ENCODE measurements at regions not wholly inside any gene's neighbourhood (a gene's known extent, or its start where the extent isn't known, plus 50 kb on each side); places are given as distances from the start of the nearest gene placed in this dataset.
A peak's percentile ranks its signal among the peaks of the same experiment; 100 is the strongest.
"Not testable (repeated sequence)": the region's sequence is repeated elsewhere in the genome, so short reads cannot be mapped to it uniquely, and the experiment has no call there.

DNA sequence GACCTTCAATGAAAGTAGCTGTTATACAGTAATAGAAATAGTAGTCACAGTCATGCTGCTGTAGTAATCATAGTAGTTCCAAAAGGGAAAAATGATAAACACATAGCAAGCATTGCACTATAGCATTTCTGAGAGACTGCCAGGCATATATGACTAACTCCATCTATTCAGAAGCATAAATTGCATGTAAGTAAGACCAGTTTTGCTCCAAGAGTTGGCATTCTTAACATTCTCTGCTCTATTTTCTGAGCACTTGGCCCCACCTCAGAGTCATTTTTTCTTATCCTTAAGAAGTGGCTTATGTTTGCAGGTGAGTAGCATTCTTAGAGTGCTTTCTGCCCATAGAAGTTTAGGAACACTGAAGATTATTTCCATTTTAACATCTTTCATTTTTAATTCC, 490.3 kb upstream of the TECRL start:
- no peaks in the 10 kb centered on the region for H3K4me1 ChIP-seq (ENCODE audit: low read length)
- no peak overlapping the region for H3K9ac ChIP-seq (ENCODE audit: low read length)
- H3K79me2 ChIP-seq (ENCODE audit: low read length), result no peaks in the 10 kb centered on the region
- H3K27me3 ChIP-seq (ENCODE audit: low read depth, low read length), result no peaks in the 10 kb centered on the region
- H3K4me2 ChIP-seq (ENCODE audit: low read length), result no peak overlapping the region
- TF ChIP-seq EZH2phosphoT487 (IDR thresholded peaks at IDR 0.05; ENCODE audit: low read depth), result no peak
- TF ChIP-seq, protein P1, sequence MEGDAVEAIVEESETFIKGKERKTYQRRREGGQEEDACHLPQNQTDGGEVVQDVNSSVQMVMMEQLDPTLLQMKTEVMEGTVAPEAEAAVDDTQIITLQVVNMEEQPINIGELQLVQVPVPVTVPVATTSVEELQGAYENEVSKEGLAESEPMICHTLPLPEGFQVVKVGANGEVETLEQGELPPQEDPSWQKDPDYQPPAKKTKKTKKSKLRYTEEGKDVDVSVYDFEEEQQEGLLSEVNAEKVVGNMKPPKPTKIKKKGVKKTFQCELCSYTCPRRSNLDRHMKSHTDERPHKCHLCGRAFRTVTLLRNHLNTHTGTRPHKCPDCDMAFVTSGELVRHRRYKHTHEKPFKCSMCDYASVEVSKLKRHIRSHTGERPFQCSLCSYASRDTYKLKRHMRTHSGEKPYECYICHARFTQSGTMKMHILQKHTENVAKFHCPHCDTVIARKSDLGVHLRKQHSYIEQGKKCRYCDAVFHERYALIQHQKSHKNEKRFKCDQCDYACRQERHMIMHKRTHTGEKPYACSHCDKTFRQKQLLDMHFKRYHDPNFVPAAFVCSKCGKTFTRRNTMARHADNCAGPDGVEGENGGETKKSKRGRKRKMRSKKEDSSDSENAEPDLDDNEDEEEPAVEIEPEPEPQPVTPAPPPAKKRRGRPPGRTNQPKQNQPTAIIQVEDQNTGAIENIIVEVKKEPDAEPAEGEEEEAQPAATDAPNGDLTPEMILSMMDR (IDR thresholded peaks at IDR 0.05; ENCODE audit: low read depth, low read length), result no peak
- no peak overlapping the region for H3K4me3 ChIP-seq (ENCODE audit: low read length)
- no peak overlapping the region for H2AFZ ChIP-seq (ENCODE audit: low read depth, low read length)
- no peaks in the 10 kb centered on the region for H4K20me1 ChIP-seq (ENCODE audit: insufficient read depth, low read length)
- no peak overlapping the region for H3K27ac ChIP-seq (ENCODE audit: low read length)
- H3K36me3 ChIP-seq (replicated peaks; ENCODE audit: low read depth, low read length), result no peaks in the 10 kb centered on the region
- no peaks in the 10 kb centered on the region for H3K9me3 ChIP-seq (ENCODE audit: insufficient read depth, low read length)

DNA sequence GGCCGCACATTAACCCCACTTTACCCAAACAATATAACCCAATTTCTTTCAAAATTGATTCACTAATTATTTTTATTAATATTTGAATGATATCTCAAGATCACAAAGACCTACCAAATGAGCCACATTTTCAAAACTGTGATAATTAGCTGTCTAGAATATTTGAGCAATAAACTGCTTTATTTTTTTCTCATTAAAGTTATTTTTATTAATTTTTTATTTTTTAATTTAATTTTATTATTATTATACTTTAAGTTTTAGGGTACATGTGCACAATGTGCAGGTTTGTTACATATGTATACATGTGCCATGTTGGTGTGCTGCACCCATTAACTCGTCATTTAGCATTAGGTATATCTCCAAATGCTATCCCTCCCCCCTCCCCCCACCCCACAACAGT, 489.8 kb upstream of the TECRL start:
- not testable (repeated sequence) for H3K27ac ChIP-seq (ENCODE audit: low read length); H3K9ac ChIP-seq (ENCODE audit: low read length); H4K20me1 ChIP-seq (ENCODE audit: insufficient read depth, low read length); H3K36me3 ChIP-seq (replicated peaks; ENCODE audit: low read depth, low read length); H3K4me2 ChIP-seq (ENCODE audit: low read length); H3K4me1 ChIP-seq (ENCODE audit: low read length); H3K4me3 ChIP-seq (ENCODE audit: low read length); H3K9me3 ChIP-seq (ENCODE audit: insufficient read depth, low read length); H3K79me2 ChIP-seq (ENCODE audit: low read length); H3K27me3 ChIP-seq (ENCODE audit: low read depth, low read length); H2AFZ ChIP-seq (ENCODE audit: low read depth, low read length)

DNA sequence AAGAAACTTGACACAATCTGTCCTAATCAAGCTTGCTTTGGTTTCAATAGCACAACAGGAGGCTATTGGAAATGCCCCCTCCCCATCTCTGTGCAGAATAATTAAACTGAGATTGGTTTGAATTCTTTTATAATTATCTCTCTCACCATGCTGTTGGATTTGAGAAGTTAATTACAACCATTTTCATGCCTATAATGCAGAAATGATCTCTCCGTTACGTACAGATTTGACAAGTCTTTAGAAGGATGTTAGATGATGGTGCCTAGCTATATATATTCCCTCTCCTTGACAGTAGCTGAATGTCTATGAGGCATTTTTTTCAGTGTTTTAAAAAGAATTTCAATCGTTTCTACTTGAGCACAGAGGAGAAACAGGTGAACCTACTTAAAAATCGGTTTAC, 488.4 kb upstream of the TECRL start:
- Histone ChIP-seq H2AFZ (ENCODE audit: low read depth, low read length) (no peak overlapping the region), H3K27me3 (ENCODE audit: low read depth, low read length) (no peaks in the 10 kb centered on the region)

DNA sequence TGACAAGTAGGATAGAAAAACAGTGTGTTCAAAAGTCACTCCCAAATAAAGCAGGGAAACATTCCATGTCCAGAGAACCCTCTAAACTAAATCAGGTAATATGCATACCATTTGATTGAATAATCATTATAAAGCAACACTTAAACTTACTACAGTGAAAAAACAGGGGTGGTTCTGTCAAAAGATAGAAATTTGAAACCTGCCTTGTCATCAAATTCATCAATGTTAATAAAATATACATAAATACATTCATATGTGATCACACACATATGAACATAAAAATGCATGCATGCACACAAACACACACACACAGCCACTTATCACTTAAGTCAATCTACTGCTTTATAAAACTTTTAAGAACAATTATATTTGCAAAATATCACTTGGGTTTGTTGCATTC, 485.8 kb upstream of the TECRL start:
- H3K36me3 ChIP-seq (replicated peaks; ENCODE audit: low read depth, low read length), result no peaks in the 10 kb centered on the region
- no peak overlapping the region for H3K4me3 ChIP-seq (ENCODE audit: low read length)
- peak overlapping the region; percentile 4; the same call in 1 of the 2 replicates for H2AFZ ChIP-seq (ENCODE audit: low read depth, low read length)
- no peak overlapping the region for H3K9ac ChIP-seq (ENCODE audit: low read length)
- no peaks in the 10 kb centered on the region for H3K27me3 ChIP-seq (ENCODE audit: low read depth, low read length)
- H3K27ac ChIP-seq (ENCODE audit: low read length), result no peak overlapping the region
- TF ChIP-seq EZH2phosphoT487 (IDR thresholded peaks at IDR 0.05; ENCODE audit: low read depth), result no peak
- TF ChIP-seq, protein P1 (IDR thresholded peaks at IDR 0.05; ENCODE audit: low read depth, low read length), result no peak
- no peaks in the 10 kb centered on the region for H3K4me1 ChIP-seq (ENCODE audit: low read length)
- no peak overlapping the region for H3K4me2 ChIP-seq (ENCODE audit: low read length)
- H3K79me2 ChIP-seq (ENCODE audit: low read length), result no peaks in the 10 kb centered on the region
- H4K20me1 ChIP-seq (ENCODE audit: insufficient read depth, low read length), result no peaks in the 10 kb centered on the region
- no peaks in the 10 kb centered on the region for H3K9me3 ChIP-seq (ENCODE audit: insufficient read depth, low read length)

More for the DNA sequence above, 488.4 kb upstream of the TECRL start:
- H3K27ac ChIP-seq (ENCODE audit: low read length), result no peak overlapping the region
- H4K20me1 ChIP-seq (ENCODE audit: insufficient read depth, low read length), result no peaks in the 10 kb centered on the region
- no peaks in the 10 kb centered on the region for H3K79me2 ChIP-seq (ENCODE audit: low read length)
- no peak overlapping the region for H3K4me3 ChIP-seq (ENCODE audit: low read length)
- H3K9ac ChIP-seq (ENCODE audit: low read length), result no peak overlapping the region
- no peaks in the 10 kb centered on the region for H3K36me3 ChIP-seq (replicated peaks; ENCODE audit: low read depth, low read length)
- H3K4me2 ChIP-seq (ENCODE audit: low read length), result no peak overlapping the region
- TF ChIP-seq, protein P1 (IDR thresholded peaks at IDR 0.05; ENCODE audit: low read depth, low read length), result no peak
- TF ChIP-seq EZH2phosphoT487 (IDR thresholded peaks at IDR 0.05; ENCODE audit: low read depth), result no peak
- H3K9me3 ChIP-seq (ENCODE audit: insufficient read depth, low read length), result no peaks in the 10 kb centered on the region
- H3K4me1 ChIP-seq (ENCODE audit: low read length), result no peaks in the 10 kb centered on the region

DNA sequence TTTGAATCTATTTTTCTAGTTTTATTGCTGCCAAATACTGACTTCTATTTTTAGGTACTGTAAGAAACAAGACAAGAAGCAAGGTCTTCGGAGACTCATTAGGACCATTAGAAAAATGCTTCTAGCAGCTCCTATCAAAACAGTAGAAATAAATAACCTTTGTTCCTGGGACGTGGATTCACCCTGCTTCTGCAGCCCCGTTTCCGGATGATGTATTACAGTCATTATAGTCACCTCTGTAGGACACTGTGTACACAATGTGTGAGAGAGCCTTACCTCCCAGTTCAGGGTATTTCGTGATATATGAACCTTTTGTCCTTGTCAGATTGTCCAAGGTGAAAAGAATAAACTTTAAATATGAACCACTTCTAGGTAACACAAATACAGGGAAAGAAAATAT, 484.0 kb upstream of the TECRL start:
- no peak overlapping the region for H3K9ac ChIP-seq (ENCODE audit: low read length)
- H3K9me3 ChIP-seq (ENCODE audit: insufficient read depth, low read length), result no peaks in the 10 kb centered on the region
- no peak overlapping the region for H3K4me2 ChIP-seq (ENCODE audit: low read length)
- H2AFZ ChIP-seq (ENCODE audit: low read depth, low read length), result no peak overlapping the region
- no peaks in the 10 kb centered on the region for H3K27me3 ChIP-seq (ENCODE audit: low read depth, low read length)
- no peaks in the 10 kb centered on the region for H4K20me1 ChIP-seq (ENCODE audit: insufficient read depth, low read length)
- H3K4me1 ChIP-seq (ENCODE audit: low read length), result no peaks in the 10 kb centered on the region
- no peak overlapping the region for H3K4me3 ChIP-seq (ENCODE audit: low read length)
- H3K79me2 ChIP-seq (ENCODE audit: low read length), result no peaks in the 10 kb centered on the region
- no peaks in the 10 kb centered on the region for H3K36me3 ChIP-seq (replicated peaks; ENCODE audit: low read depth, low read length)
- no peak for TF ChIP-seq EZH2phosphoT487 (IDR thresholded peaks at IDR 0.05; ENCODE audit: low read depth)
- TF ChIP-seq, protein P1 (IDR thresholded peaks at IDR 0.05; ENCODE audit: low read depth, low read length), result no peak
- H3K27ac ChIP-seq (ENCODE audit: low read length), result no peak overlapping the region
